ENCODE measurements at regions not wholly inside any gene's neighbourhood (a gene's known extent, or its start where the extent isn't known, plus 50 kb on each side); places are given as distances from the start of the nearest gene placed in this dataset.
"Not testable (repeated sequence)": the region's sequence is repeated elsewhere in the genome, so short reads cannot be mapped to it uniquely, and the experiment has no call there.

GRCh38 chr10:62666275-62666674 lies 138.2 kb upstream of the ADO start:
- no peak for DNase-seq

- DNase-seq: no peak
These were observed 135.2 kb upstream of the ADO start for GRCh38 chr10:62669341-62669740.

GRCh38 chr10:62671104-62671503 lies 133.4 kb upstream of the ADO start:
- DNase-seq: no peak

- DNase-seq: no peak
These were observed 123.1 kb upstream of the ADO start for GRCh38 chr10:62681211-62681940.

- DNase-seq: no peak
These were observed 119.6 kb upstream of the ADO start for GRCh38 chr10:62684911-62685310.

- no peak for DNase-seq
These were observed 117.2 kb upstream of the ADO start for GRCh38 chr10:62687230-62687748.

- DNase-seq: no peak
These were observed 115.4 kb upstream of the ADO start for GRCh38 chr10:62688971-62689700.

GRCh38 chr10:62689712-62690111 lies 114.8 kb upstream of the ADO start:
- no peak for DNase-seq

GRCh38 chr10:62690703-62691102 lies 113.8 kb upstream of the ADO start:
- no peak for DNase-seq

- no peak for DNase-seq
These were observed 113.2 kb upstream of the ADO start for GRCh38 chr10:62691336-62691735.

GRCh38 chr10:62692085-62692484 lies 112.4 kb upstream of the ADO start:
- no peak for DNase-seq

GRCh38 chr10:62693306-62693705 lies 111.2 kb upstream of the ADO start:
- no peak for DNase-seq

- no peak for DNase-seq
These were observed 109.9 kb upstream of the ADO start for GRCh38 chr10:62694537-62695126.

- no peak for DNase-seq
These were observed 107.7 kb upstream of the ADO start for GRCh38 chr10:62696798-62697197.

GRCh38 chr10:62699148-62699547 lies 105.4 kb upstream of the ADO start:
- no peak for DNase-seq

- not testable (repeated sequence) for DNase-seq
These were observed 100.4 kb upstream of the ADO start for GRCh38 chr10:62704121-62704520.

- no peak for DNase-seq
These were observed 98.7 kb upstream of the ADO start for GRCh38 chr10:62705789-62706188.

- DNase-seq: no peak
These were observed 96.7 kb upstream of the ADO start for GRCh38 chr10:62707810-62708209.

GRCh38 chr10:62708569-62708968 lies 96.0 kb upstream of the ADO start:
- no peak for DNase-seq

- no peak for DNase-seq
These were observed 95.3 kb upstream of the ADO start for GRCh38 chr10:62709200-62709599.

- DNase-seq: no peak
These were observed 94.3 kb upstream of the ADO start for GRCh38 chr10:62710182-62710581.

GRCh38 chr10:62715383-62715782 lies 89.1 kb upstream of the ADO start:
- no peak for DNase-seq

- no peak for DNase-seq
These were observed 85.9 kb upstream of the ADO start for GRCh38 chr10:62718585-62718984.

GRCh38 chr10:62719061-62719460 lies 85.5 kb upstream of the ADO start:
- DNase-seq: no peak

Data from SW 1271 (cell line).